ENCODE measurements at regions not wholly inside any gene's neighbourhood (a gene's known extent, or its start where the extent isn't known, plus 50 kb on each side); places are given as distances from the start of the nearest gene placed in this dataset.
"Not testable (repeated sequence)": the region's sequence is repeated elsewhere in the genome, so short reads cannot be mapped to it uniquely, and the experiment has no call there.

GRCh38 chr7:106450716-106451115 is 165.9 kb upstream of the NAMPT start:
- no peaks in the 10 kb centered on the region for H3K36me3 ChIP-seq (ENCODE audit: control insufficient read depth, insufficient read depth, low read length)
- no peaks in the 10 kb centered on the region for H3K27me3 ChIP-seq (ENCODE audit: control insufficient read depth, insufficient read depth, low read length)
- TF ChIP-seq CTCF (IDR thresholded peaks at IDR 0.05; ENCODE audit: insufficient read depth, low read depth, low read length) = no peak
- H3K4me3 ChIP-seq (ENCODE audit: low read depth, low read length) = no peak overlapping the region
- ChIA-PET CTCF (interaction anchor here (2.5 kb wide), 1 partner anchor 12 kb away, joined by 8 read pairs; no protein-coding TSS in a partner anchor), POLR2A (no interaction called here)
- DNase-seq (ENCODE audit: low read depth) = no peak

- no peak for DNase-seq (ENCODE audit: low read depth)
- TF ChIP-seq CTCF (IDR thresholded peaks at IDR 0.05; ENCODE audit: insufficient read depth, low read depth, low read length) = no peak
- CTCF ChIA-PET = interaction anchor here (1.2 to 2.1 kb wide), 3 partner anchors 13 to 273 kb away, joined by 4 to 7 read pairs (median 5); no protein-coding TSS in a partner anchor
- Histone ChIP-seq H3K27me3 (ENCODE audit: control insufficient read depth, insufficient read depth, low read length) (no peaks in the 10 kb centered on the region), H3K36me3 (ENCODE audit: control insufficient read depth, insufficient read depth, low read length) (no peaks in the 10 kb centered on the region), H3K4me3 (ENCODE audit: low read depth, low read length) (no peak overlapping the region)
- POLR2A ChIA-PET = no interaction called here
These were observed 164.4 kb upstream of the NAMPT start for GRCh38 chr7:106448992-106449859.

GRCh38 chr7:106448346-106448991 is 163.7 kb upstream of the NAMPT start:
- Histone ChIP-seq H3K27me3 (ENCODE audit: control insufficient read depth, insufficient read depth, low read length) (no peaks in the 10 kb centered on the region), H3K36me3 (ENCODE audit: control insufficient read depth, insufficient read depth, low read length) (no peaks in the 10 kb centered on the region), H3K4me3 (ENCODE audit: low read depth, low read length) (no peak overlapping the region)
- POLR2A ChIA-PET = no interaction called here
- no peak for DNase-seq (ENCODE audit: low read depth)
- no peak for TF ChIP-seq CTCF (IDR thresholded peaks at IDR 0.05; ENCODE audit: insufficient read depth, low read depth, low read length)
- CTCF ChIA-PET = interaction anchor here (1.2 to 2.1 kb wide), 3 partner anchors 14 to 272 kb away, joined by 4 to 7 read pairs (median 5); no protein-coding TSS in a partner anchor

- H3K4me3 ChIP-seq (ENCODE audit: low read depth, low read length) = no peak overlapping the region
- CTCF ChIA-PET = interaction anchor here (0.6 to 1.6 kb wide), 2 partner anchors 12 to 15 kb away, joined by 3 to 5 read pairs; no protein-coding TSS in a partner anchor
- no peak for DNase-seq (ENCODE audit: low read depth)
- H3K27me3 ChIP-seq (ENCODE audit: control insufficient read depth, insufficient read depth, low read length) = no peaks in the 10 kb centered on the region
- no peaks in the 10 kb centered on the region for H3K36me3 ChIP-seq (ENCODE audit: control insufficient read depth, insufficient read depth, low read length)
- no peak for TF ChIP-seq CTCF (IDR thresholded peaks at IDR 0.05; ENCODE audit: insufficient read depth, low read depth, low read length)
- POLR2A ChIA-PET = no interaction called here
These were observed 162.6 kb upstream of the NAMPT start for GRCh38 chr7:106447318-106447847.

- DNase-seq (ENCODE audit: low read depth); H3K36me3 ChIP-seq (ENCODE audit: control insufficient read depth, insufficient read depth, low read length); H3K27me3 ChIP-seq (ENCODE audit: control insufficient read depth, insufficient read depth, low read length); CTCF ChIA-PET; H3K4me3 ChIP-seq (ENCODE audit: low read depth, low read length); POLR2A ChIA-PET: not testable (repeated sequence)
These were observed 160.6 kb upstream of the NAMPT start for GRCh38 chr7:106445366-106445765.
